PC-3 (cell line): ENCODE measurements at regions not wholly inside any gene's neighbourhood (a gene's known extent, or its start where the extent isn't known, plus 50 kb on each side); places are given as distances from the start of the nearest gene placed in this dataset.

Experiments
- ATAC-seq: fragments of 200-7000 bp; cut with Tn5 transposase; 2 replicates; pipeline ENCODE4 v1.9.1; 2020; ENCODE audit warnings: mild to moderate bottlenecking, moderate library complexity
- BruUV-seq: library from RNA; stranded (reverse); fragments of 400-500 nt; replicated peaks from 2 replicates; lab custom pipeline; 2021; lab: Mats Ljungman, UMichigan
- CTCF ChIA-PET: fragments of 300-600 bp; sonication (Branson Sonifier 250); formaldehyde crosslinking; loops from one replicate; lab custom pipeline; 2022; ENCODE audit warnings: antibody characterized with exemption; lab: Charles Lee
- POLR2A ChIA-PET: fragments of 300-600 bp; sonication (Branson Sonifier 250); formaldehyde crosslinking; loops from one replicate; lab custom pipeline; 2022; ENCODE audit warnings: antibody characterized with exemption; ENCODE audit not compliant: unreplicated experiment; lab: Charles Lee
- DNase-seq: peaks from one replicate; pipeline ENCODE4 v3.0.0-alpha.2; 2015
- H2AFZ ChIP-seq: fragments of 300-600 bp; sonication (generic); 2 replicates; pipeline ENCODE4 v1.6.0; 2016; ENCODE audit warnings: antibody characterized with exemption, low read length
- H3F3A ChIP-seq: fragments of 300-600 bp; sonication (generic); one replicate; pipeline ENCODE4 v1.6.0; 2017; ENCODE audit warnings: antibody characterized with exemption, low read length, control low read depth, mild to moderate bottlenecking; ENCODE audit not compliant: unreplicated experiment
- H3K27ac ChIP-seq: fragments of 300-600 bp; sonication (generic); 2 replicates; pipeline ENCODE4 v1.5.1; 2016; ENCODE audit warnings: mild to moderate bottlenecking, low read length
- H3K27me3 ChIP-seq: fragments of 300-600 bp; sonication (generic); 2 replicates; pipeline ENCODE4 v1.6.1; 2016; ENCODE audit warnings: low read length, mixed read lengths
- H3K36me3 ChIP-seq: fragments of 300-600 bp; sonication (generic); 2 replicates; pipeline ENCODE4 v1.6.1; 2016; ENCODE audit warnings: low read depth, mixed run types, low read length, mixed read lengths
- H3K4me1 ChIP-seq: fragments of 300-600 bp; sonication (generic); 2 replicates; pipeline ENCODE4 v1.5.1; 2016; ENCODE audit warnings: low read length; ENCODE audit not compliant: insufficient read depth
- H3K4me2 ChIP-seq: fragments of 300-600 bp; sonication (generic); 2 replicates; pipeline ENCODE4 v1.6.0; 2016; ENCODE audit warnings: low read length
- H3K4me3 ChIP-seq: fragments of 300-600 bp; sonication (generic); 2 replicates; pipeline ENCODE4 v1.5.1; 2016; ENCODE audit warnings: mild to moderate bottlenecking, low read length, mixed read lengths
- H3K79me2 ChIP-seq: fragments of 300-600 bp; sonication (generic); 2 replicates; pipeline ENCODE4 v1.6.1; 2017; ENCODE audit warnings: low read length, mixed read lengths
- H3K9ac ChIP-seq: fragments of 300-600 bp; sonication (generic); 2 replicates; pipeline ENCODE4 v1.6.0; 2016; ENCODE audit warnings: mild to moderate bottlenecking, low read length
- H3K9me2 ChIP-seq: fragments of 300-600 bp; sonication (generic); replicated peaks from 2 replicates; pipeline ENCODE4 v1.6.1; 2016; ENCODE audit warnings: mixed run types, low read length, mixed read lengths
- H3K9me3 ChIP-seq: fragments of 300-600 bp; sonication (generic); 2 replicates; pipeline ENCODE4 v1.6.1; 2016; ENCODE audit warnings: low read length, mixed read lengths
- H4K20me1 ChIP-seq: fragments of 300-600 bp; sonication (generic); 2 replicates; pipeline ENCODE4 v1.6.1; 2016; ENCODE audit warnings: low read length, mixed read lengths
- CTCF ChIP-seq: fragments of 300-600 bp; sonication (generic); conservative IDR thresholded peaks from 2 replicates; pipeline ENCODE4 v1.5.1; 2017; ENCODE audit warnings: antibody characterized with exemption, low read depth, mild to moderate bottlenecking, low read length
- EZH2 ChIP-seq: fragments of 300-600 bp; sonication (generic); IDR thresholded peaks from one replicate; pipeline ENCODE4 v1.6.1; 2017; ENCODE audit warnings: antibody characterized with exemption, mild to moderate bottlenecking, low read length; ENCODE audit not compliant: unreplicated experiment
- EZH2phosphoT487 ChIP-seq: fragments of 300-600 bp; sonication (generic); IDR thresholded peaks from 2 replicates; pipeline ENCODE4 v1.6.1; 2018; ENCODE audit warnings: mild to moderate bottlenecking, antibody characterized with exemption, low read length, borderline replicate concordance
- intact Hi-C: fragments of 100-400 bp; cut with micrococcal nuclease; formaldehyde crosslinking; loops from 2 replicates; pipeline ENCODE4 v1.9.0; 2023

GRCh38 chr1:4327142-4327541, 327.3 kb upstream of the AJAP1 start:
- H3K4me3 ChIP-seq, result no peak overlapping the region
- no peaks in the 10 kb centered on the region for H3K9me2 ChIP-seq
- H3K27me3 ChIP-seq, result peaks cover 16% of the 10 kb centered on the region
- H3K9me3 ChIP-seq, result peaks cover 11% of the 10 kb centered on the region; the same call in 1 of the 2 replicates
- CTCF ChIA-PET, result no interaction called here
- no peak overlapping the region for H3K9ac ChIP-seq
- BruUV-seq, result no TSS peak
- no peak for DNase-seq
- no peak overlapping the region for H2AFZ ChIP-seq
- TF ChIP-seq EZH2phosphoT487 (no peak), CTCF (no peak), EZH2 (no peak)
- no peak for ATAC-seq
- no peaks in the 10 kb centered on the region for H3K36me3 ChIP-seq
- no peaks in the 10 kb centered on the region for H3K79me2 ChIP-seq
- no peaks in the 10 kb centered on the region for H4K20me1 ChIP-seq
- intact Hi-C loops, result no loop called here
- POLR2A ChIA-PET, result no interaction called here
- no peak overlapping the region for H3K27ac ChIP-seq
- H3K4me1 ChIP-seq, result no peaks in the 10 kb centered on the region
- no peak overlapping the region for H3K4me2 ChIP-seq
- H3F3A ChIP-seq, result no peaks in the 10 kb centered on the region

- CTCF ChIA-PET, result no interaction called here
- Histone ChIP-seq H3F3A (no peaks in the 10 kb centered on the region), H3K9me2 (no peaks in the 10 kb centered on the region), H3K27ac (no peak overlapping the region), H3K27me3 (peaks cover 12% of the 10 kb centered on the region), H2AFZ (no peak overlapping the region), H3K79me2 (no peaks in the 10 kb centered on the region), H3K36me3 (no peaks in the 10 kb centered on the region), H3K4me3 (no peak overlapping the region), H3K9ac (no peak overlapping the region), H3K4me1 (no peaks in the 10 kb centered on the region), H3K9me3 (peaks cover 7% of the 10 kb centered on the region; the same call in 1 of the 2 replicates), H4K20me1 (no peaks in the 10 kb centered on the region), H3K4me2 (no peak overlapping the region)
- no peak for DNase-seq
- POLR2A ChIA-PET, result no interaction called here
- intact Hi-C loops, result no loop called here
- no TSS peak for BruUV-seq
- TF ChIP-seq CTCF, result no peak
- TF ChIP-seq EZH2phosphoT487, result no peak
- TF ChIP-seq EZH2, result no peak
- ATAC-seq, result no peak
These were observed 325.9 kb upstream of the AJAP1 start for GRCh38 chr1:4328402-4329071.
